GM12878 (cell line): ENCODE measurements at regions not wholly inside any gene's neighbourhood (a gene's known extent, or its start where the extent isn't known, plus 50 kb on each side); places are given as distances from the start of the nearest gene placed in this dataset.

Experiments
- ATAC-seq: fragments of 200-7000 bp; cut with Tn5 transposase; 3 replicates; pipeline ENCODE4 v1.9.1; 2020; ENCODE audit warnings: mild to moderate bottlenecking, moderate library complexity
- BruUV-seq: library from RNA; stranded (reverse); fragments of 400-500 nt; replicated peaks from 2 replicates; lab custom pipeline; 2021; lab: Mats Ljungman, UMichigan
- CTCF ChIA-PET: fragments of 300-600 bp; sonication (Branson Sonifier 250); formaldehyde crosslinking; extraction: SDS; loops from one replicate; lab custom pipeline; 2021; ENCODE audit warnings: inconsistent platforms; lab: Yijun Ruan, JAX
- POLR2A ChIA-PET: fragments of 350-600 bp; formaldehyde crosslinking; extraction: SDS; loops from one replicate; lab custom pipeline; 2021; ENCODE audit warnings: inconsistent platforms; lab: Charles Lee
- RAD21 ChIA-PET: fragments of 300-600 bp; sonication (Branson Sonifier 250); formaldehyde crosslinking; loops from one replicate; lab custom pipeline; 2023; ENCODE audit warnings: antibody characterized with exemption; ENCODE audit not compliant: unreplicated experiment; lab: Charles Lee
- SMC1A ChIA-PET: fragments of 300-600 bp; sonication (Branson Sonifier 250); formaldehyde crosslinking; loops from one replicate; lab custom pipeline; 2023; ENCODE audit not compliant: unreplicated experiment, uncharacterized antibody; lab: Charles Lee
- DNase-seq: peaks from one replicate; pipeline ENCODE4 v3.0.0-alpha.2; 2011; ENCODE audit warnings: low read depth, low spot score
- FAIRE-seq: peaks from 3 replicates; lab custom pipeline; 2011; peaks lifted over from hg19 to GRCh38; lab: Jason Lieb, UNC
- H2AFZ ChIP-seq: 2 replicates; pipeline ENCODE4 v1.6.0; 2011; ENCODE audit warnings: low read depth, low read length, control low read depth; ENCODE audit not compliant: control insufficient read depth
- H3K27ac ChIP-seq: 2 replicates; pipeline ENCODE4 v1.5.1; 2011; ENCODE audit warnings: control low read depth; ENCODE audit not compliant: control insufficient read depth, insufficient read depth
- H3K27me3 ChIP-seq, 2 experiments: replicated peaks in 1 of 2; 2 replicates each; pipeline versions ENCODE4 v1.6.0 to v1.6.1; 2011; ENCODE audit warnings: low read length in 1 of 2; ENCODE audit not compliant: control insufficient read depth in 2 of 2, insufficient read depth in 2 of 2
- H3K36me3 ChIP-seq, 2 experiments: 2 replicates each; pipeline ENCODE4 v1.5.1; 2011; ENCODE audit warnings: low read length in 1 of 2; ENCODE audit not compliant: control insufficient read depth in 2 of 2, insufficient read depth in 2 of 2
- H3K4me1 ChIP-seq: 2 replicates; pipeline ENCODE4 v1.6.1; 2011; ENCODE audit warnings: mild to moderate bottlenecking, low read length, moderate library complexity, mixed read lengths; ENCODE audit not compliant: control insufficient read depth, insufficient read depth
- H3K4me2 ChIP-seq: 2 replicates; pipeline ENCODE4 v1.6.0; 2011; ENCODE audit warnings: control low read depth; ENCODE audit not compliant: control insufficient read depth, insufficient read depth
- H3K4me3 ChIP-seq: fragments of 200-600 bp; sonication (generic); 2 replicates; pipeline ENCODE4 v1.5.1; 2016
- H3K79me2 ChIP-seq: 2 replicates; pipeline ENCODE4 v1.6.0; 2011; ENCODE audit warnings: low read length; ENCODE audit not compliant: control insufficient read depth, insufficient read depth
- H3K9ac ChIP-seq: 2 replicates; pipeline ENCODE4 v1.8.0; 2011; ENCODE audit warnings: low read length, control low read depth, mixed read lengths; ENCODE audit not compliant: control insufficient read depth, insufficient read depth
- H3K9me3 ChIP-seq: replicated peaks from 3 replicates; pipeline ENCODE4 v1.5.1; 2011; ENCODE audit warnings: mild to moderate bottlenecking, low read length; ENCODE audit not compliant: control insufficient read depth, insufficient read depth
- H4K20me1 ChIP-seq: 2 replicates; pipeline ENCODE4 v1.6.0; 2011; ENCODE audit not compliant: control insufficient read depth, insufficient read depth
- CREM ChIP-seq: IDR thresholded peaks from 2 replicates; pipeline ENCODE4 v1.6.1; 2014; ENCODE audit warnings: antibody characterized with exemption, low read depth
- CTCF ChIP-seq, 3 experiments: IDR thresholded peaks in 2 of 3; conservative IDR thresholded peaks in 1 of 3; 2 replicates each; pipeline ENCODE4 v1.5.1; 2011; ENCODE audit warnings: low read depth in 3 of 3, low read length in 3 of 3, mild to moderate bottlenecking in 3 of 3, control low read depth in 2 of 3, moderate library complexity in 2 of 3, inconsistent platforms in 1 of 3, mixed read lengths in 1 of 3; ENCODE audit not compliant: control insufficient read depth in 2 of 3, insufficient read depth in 1 of 3; ENCODE audit errors: extremely low read depth in 1 of 3
- FOS ChIP-seq: IDR thresholded peaks from 3 replicates; pipeline ENCODE4 v1.6.1; 2011; ENCODE audit warnings: borderline replicate concordance; ENCODE audit not compliant: insufficient read length; ENCODE audit errors: extremely low read depth
- ZNF384 ChIP-seq: IDR thresholded peaks from 2 replicates; pipeline ENCODE4 v1.6.1; 2012; ENCODE audit warnings: low read depth, mild to moderate bottlenecking, low read length, improper control_type of control experiment, borderline replicate concordance
- WGBS: methylation state at CpG from one replicate; pipeline ENCODE4 v1.1.6; 2016; ENCODE audit warnings: low lambda C conversion rate; ENCODE audit not compliant: insufficient replicate concordance, insufficient coverage; ENCODE audit errors: missing lambda C conversion rate; 5-methylcytosine and 5-hydroxymethylcytosine counted together
- in situ Hi-C: fragments of 300-500 bp; cut with MboI; formaldehyde crosslinking; loops from 9 replicates; pipeline ENCODE4 v1.14.3; 2018; ENCODE audit warnings: mixed read lengths
- intact Hi-C: fragments of 100-400 bp; cut with micrococcal nuclease; formaldehyde crosslinking; loops from one replicate; pipeline ENCODE4 v1.14.2; 2022; ENCODE audit not compliant: unreplicated experiment
- TF ChIP-seq, protein P1 (sequence below): fragments of 450-650 bp; IDR thresholded peaks from 2 replicates; pipeline ENCODE4 v1.6.1; 2016; ENCODE audit warnings: mild to moderate bottlenecking, moderate library complexity, borderline replicate concordance

GRCh38 chr1:81114191-81114590 is 686.5 kb upstream of the ADGRL2 start:
- Histone ChIP-seq H3K4me3 (no peak overlapping the region), H3K4me1 (no peaks in the 10 kb centered on the region)
- ChIA-PET SMC1A (no interaction called here), RAD21 (no interaction called here), POLR2A (no interaction called here)
- no TSS peak for BruUV-seq
- FAIRE-seq (no peak), DNase-seq (no peak)
- intact Hi-C loops = no loop called here
- 26% methylated on average over 5 of the region's 5 CpGs for WGBS
- no peak for TF ChIP-seq CREM
- TF ChIP-seq FOS = no peak
- peak; percentile 28; the same call in 1 of the 2 replicates for TF ChIP-seq ZNF384
- peak in 1 of 3 experiments; percentile 4; a peak in 1 of 6 replicates for TF ChIP-seq CTCF (IDR thresholded peaks at IDR 0.05 in 2 of 3, conservative IDR thresholded peaks at IDR 0.05 in 1 of 3; ENCODE audit: control insufficient read depth in 2 of 3, extremely low read depth in 1 of 3, insufficient read depth in 1 of 3, low read depth in 3 of 3, low read length in 3 of 3)
- TF ChIP-seq, protein P1, sequence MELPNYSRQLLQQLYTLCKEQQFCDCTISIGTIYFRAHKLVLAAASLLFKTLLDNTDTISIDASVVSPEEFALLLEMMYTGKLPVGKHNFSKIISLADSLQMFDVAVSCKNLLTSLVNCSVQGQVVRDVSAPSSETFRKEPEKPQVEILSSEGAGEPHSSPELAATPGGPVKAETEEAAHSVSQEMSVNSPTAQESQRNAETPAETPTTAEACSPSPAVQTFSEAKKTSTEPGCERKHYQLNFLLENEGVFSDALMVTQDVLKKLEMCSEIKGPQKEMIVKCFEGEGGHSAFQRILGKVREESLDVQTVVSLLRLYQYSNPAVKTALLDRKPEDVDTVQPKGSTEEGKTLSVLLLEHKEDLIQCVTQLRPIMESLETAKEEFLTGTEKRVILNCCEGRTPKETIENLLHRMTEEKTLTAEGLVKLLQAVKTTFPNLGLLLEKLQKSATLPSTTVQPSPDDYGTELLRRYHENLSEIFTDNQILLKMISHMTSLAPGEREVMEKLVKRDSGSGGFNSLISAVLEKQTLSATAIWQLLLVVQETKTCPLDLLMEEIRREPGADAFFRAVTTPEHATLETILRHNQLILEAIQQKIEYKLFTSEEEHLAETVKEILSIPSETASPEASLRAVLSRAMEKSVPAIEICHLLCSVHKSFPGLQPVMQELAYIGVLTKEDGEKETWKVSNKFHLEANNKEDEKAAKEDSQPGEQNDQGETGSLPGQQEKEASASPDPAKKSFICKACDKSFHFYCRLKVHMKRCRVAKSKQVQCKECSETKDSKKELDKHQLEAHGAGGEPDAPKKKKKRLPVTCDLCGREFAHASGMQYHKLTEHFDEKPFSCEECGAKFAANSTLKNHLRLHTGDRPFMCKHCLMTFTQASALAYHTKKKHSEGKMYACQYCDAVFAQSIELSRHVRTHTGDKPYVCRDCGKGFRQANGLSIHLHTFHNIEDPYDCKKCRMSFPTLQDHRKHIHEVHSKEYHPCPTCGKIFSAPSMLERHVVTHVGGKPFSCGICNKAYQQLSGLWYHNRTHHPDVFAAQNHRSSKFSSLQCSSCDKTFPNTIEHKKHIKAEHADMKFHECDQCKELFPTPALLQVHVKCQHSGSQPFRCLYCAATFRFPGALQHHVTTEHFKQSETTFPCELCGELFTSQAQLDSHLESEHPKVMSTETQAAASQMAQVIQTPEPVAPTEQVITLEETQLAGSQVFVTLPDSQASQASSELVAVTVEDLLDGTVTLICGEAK = no peak
- TF ChIP-seq, all 136 proteins: peak for 2
- Histone ChIP-seq H3K9me3 (no peaks in the 10 kb centered on the region), H3K79me2 (no peaks in the 10 kb centered on the region), H3K9ac (no peak overlapping the region), H3K27me3 (no peaks in the 10 kb centered on the region), H4K20me1 (no peaks in the 10 kb centered on the region), H3K36me3 (no peaks in the 10 kb centered on the region), H2AFZ (no peak overlapping the region), H3K27ac (no peak overlapping the region), H3K4me2 (no peak overlapping the region)
- no peak for ATAC-seq
- in situ Hi-C loops = no loop called here
- CTCF ChIA-PET = no interaction called here
